ENCODE measurements at regions not wholly inside any gene's neighbourhood (a gene's known extent, or its start where the extent isn't known, plus 50 kb on each side); places are given as distances from the start of the nearest gene placed in this dataset.

DNA sequence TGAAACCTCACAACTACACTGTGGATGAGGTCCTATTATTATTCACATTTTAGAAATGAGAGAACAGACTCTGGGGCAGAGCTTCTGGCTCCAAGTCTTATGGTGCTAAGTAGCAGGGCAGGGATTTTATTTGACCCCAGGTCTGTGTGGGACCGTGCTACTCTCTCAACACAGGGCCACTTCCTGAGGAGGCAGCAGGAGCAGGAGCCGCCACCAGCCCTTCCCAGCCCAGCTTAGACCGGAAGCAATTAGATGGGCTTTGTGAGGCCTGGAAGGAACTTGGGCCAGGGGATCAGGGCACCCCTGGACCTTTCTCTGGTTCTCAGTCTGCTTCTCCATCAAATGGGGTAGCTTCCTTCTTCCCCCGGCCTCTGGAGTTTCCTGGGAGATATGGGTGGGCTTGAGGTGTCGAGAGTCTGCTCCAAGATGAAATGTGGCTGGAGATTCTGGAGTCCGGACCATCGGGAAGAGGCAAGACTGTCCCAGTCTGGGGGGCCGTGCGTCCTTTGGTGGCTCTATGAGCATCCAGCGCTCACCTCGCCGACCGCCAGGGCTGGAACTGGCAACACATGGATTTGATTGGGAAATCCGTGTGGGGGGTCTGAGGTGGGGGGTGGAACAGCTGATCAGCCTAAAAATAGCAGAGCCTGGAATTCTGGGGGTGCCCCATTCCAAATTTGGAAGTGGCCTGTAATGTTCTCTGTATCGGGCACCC lies 136.8 kb downstream of the FOXD2 start:
- no peak for DNase-seq

DNA sequence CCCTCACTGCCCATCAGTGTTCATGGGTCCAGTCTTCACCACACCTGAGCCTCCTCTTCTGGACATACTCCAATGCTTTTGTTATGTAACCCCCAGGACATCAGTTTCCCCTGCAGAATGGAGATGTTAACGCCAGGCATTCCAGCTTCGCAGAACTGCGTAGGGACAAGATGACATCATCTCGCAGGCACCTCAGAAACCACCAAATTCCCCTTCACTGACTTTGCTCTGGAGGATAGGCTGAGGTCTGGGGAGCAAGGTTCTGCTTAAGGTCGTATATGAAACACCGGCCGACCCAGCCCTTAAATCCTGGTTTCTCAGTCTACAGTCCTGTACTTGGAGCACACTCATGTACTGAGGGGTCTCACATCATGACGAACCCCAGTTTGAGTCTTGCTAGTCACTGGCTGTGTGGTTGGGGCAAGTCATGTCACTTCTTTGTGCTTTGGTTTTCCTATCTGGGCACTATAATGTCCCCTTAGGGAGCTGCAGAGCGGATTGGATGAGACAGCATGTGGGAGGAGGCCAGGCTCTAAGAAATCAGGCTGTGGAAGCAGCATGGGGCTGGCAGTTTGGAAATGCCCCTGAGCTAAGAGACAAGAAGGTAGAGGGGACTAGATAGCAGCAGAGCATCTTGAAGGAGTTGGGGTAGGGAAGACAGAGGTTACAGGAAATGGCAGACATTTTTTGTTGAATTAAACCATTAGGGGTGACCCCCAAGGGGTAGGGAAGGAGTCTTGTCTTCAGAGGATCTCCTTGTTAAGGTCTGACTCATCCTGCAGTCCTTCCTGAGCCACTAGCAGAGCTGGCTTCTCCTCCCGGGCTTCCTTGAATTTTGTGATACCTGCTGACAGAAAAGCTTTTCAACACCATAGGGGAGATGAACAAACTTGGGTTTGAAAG lies 138.3 kb downstream of the FOXD2 start:
- no peak for DNase-seq

DNA sequence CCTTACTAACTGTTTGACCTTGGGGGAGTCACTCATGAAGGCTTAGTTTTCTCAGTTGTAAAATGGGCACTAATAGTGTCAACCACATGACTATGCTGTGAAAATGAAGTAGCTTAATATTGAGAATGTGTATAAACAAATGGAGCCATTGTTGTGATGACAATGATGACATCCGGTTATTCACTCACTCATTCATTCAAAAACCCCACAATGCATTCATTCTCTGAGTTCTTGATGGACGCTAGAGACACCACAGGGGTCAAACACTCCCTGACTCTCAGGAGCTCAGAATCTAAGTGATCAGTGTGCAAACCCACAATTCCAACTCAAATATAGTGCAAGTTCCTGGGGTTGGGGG lies 138.9 kb downstream of the FOXD2 start:
- no peak for DNase-seq

GRCh38 chr1:47577303-47578025 lies 139.6 kb downstream of the FOXD2 start:
- DNase-seq, result no peak

- DNase-seq, result peak in 31 of 56 donors; percentile 9 to 77 (median 31)
Measured at GRCh38 chr1:47578026-47578720, 140.3 kb downstream of the FOXD2 start.

GRCh38 chr1:47578721-47579419 lies 141.0 kb downstream of the FOXD2 start:
- DNase-seq, result peak in 1 of 56 donors; percentile 65

DNA sequence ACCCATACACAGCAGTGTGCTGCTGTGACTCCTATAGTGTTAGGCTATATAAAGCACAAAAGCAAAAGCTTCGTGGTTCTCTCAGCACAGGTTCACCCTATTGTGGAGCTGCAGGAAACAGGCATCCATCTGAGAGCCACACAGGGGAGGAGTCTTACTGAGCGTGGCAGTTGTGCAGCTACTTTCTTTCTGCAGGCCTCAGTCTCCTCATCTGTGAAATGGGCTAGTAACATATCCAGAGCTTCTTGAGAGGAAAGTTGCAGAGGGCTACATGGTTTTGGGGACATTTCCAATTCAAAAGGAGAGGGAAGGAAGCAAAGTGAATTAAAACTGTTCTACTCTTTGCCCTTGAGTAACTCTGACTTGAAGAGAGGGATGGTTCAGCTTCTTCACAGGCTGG lies 142.0 kb downstream of the FOXD2 start:
- no peak for DNase-seq

GRCh38 chr1:47580451-47580995 lies 142.7 kb downstream of the FOXD2 start:
- no peak for DNase-seq

- peak in 1 of 56 donors; percentile 7 for DNase-seq
Measured at GRCh38 chr1:47582891-47583608, 145.2 kb downstream of the FOXD2 start.

DNA sequence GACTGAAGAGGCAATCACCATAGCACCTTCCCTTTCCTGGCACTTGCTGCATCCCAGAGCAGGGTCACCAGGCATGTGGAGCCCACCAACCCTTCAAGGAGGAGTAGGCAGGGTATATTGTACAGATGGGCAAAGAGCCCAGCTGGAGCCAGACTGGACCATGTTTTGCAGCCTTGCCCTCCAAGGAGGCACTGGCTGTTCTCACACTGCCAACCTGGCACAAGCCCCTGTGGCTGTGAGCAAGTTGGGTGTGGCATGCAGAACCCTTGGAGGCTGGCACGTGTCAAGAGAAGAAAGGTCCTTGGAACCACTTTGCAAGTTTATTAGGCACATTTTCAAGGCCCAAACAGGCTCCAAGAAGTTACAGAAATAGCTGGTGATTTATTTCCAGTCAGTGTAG lies 146.4 kb downstream of the FOXD2 start:
- DNase-seq, result peak in 23 of 56 donors; percentile 4 to 55 (median 23)

GRCh38 chr1:47585141-47585902 lies 147.5 kb downstream of the FOXD2 start:
- no peak for DNase-seq

DNA sequence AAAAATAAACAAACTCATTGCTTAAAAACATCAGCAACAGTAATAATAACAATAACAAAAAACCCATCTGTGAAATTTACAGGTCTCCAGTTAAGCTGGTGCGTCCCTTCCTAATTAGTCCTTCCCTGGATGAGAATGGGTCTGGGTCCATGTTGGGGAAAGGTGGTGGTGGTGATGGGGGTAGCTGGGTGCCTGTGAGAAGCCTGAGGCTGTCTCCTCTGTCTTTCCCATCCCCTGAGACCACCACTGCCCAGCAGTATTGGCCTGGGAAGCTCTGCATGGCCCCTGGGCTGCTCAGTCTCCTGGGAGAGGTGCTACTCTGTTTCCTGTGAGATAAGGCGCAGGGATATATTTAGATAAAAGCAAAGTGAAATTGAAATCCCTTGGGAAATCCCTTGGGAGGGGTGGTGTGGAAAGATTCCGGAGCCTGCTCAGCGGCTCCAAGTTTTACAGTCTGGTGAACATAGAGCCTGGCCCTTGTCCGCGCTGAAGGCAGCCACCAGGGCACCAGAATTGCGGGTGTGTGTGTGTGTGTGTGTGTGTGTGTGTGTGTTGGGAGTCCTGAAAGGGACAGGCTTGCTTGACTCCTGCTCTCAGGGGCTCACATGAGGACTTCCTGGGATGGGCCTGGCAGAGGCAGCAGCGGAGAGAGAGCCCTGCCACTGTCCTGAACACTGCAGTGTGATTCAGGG lies 150.2 kb downstream of the FOXD2 start:
- DNase-seq, result no peak

GRCh38 chr1:47590523-47591225 lies 152.8 kb downstream of the FOXD2 start:
- DNase-seq, result no peak

DNA sequence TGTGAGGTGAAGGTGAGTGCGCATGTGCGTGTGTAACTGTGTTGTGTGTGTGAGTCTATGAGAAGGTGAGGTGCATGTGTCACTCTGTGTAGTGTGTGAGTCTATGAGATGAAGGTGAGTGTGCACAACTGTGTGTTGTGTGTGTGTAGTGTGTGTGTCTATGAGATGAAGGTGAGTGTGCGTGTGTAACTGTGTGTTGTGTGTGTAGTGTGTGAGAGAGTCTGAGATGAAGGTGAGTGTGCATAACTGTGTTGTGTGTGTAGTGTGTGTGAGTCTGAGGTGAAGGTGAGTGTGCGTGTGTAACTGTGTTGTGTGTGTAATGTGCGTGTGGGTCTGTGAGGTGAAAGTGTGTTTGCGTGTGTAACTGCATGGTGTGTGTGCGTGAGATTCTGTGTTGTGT lies 154.0 kb downstream of the FOXD2 start:
- no peak for DNase-seq

GRCh38 chr1:47592296-47593012 lies 154.6 kb downstream of the FOXD2 start:
- DNase-seq, result no peak

DNA sequence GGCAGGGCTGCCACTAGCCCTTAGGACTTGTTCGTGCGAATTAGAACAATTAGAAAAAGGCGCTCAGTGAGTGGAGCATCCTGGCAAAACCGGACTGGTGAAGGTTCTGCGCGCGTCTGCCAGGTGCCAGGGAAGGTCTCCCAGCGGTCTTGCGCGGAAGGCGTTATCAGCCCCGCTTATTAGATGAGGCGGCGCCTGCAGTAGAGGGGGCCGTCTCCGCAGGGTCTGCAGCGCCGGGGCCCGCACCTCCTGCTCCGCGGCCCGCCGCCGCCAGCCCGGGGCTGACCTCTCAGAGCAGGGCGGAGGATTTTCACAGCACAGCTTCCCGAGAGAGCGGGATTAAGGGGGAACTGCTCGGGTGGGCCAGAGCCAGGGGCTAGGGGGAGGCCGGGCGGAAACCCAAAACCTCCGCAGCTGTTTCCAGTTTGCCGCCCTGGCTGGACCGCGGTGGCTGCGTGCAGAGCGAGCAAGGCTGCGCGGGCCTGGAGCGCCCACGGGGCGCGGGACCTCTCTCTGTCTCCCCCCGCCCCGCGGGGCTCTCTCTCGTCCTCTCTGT lies 155.2 kb downstream of the FOXD2 start:
- DNase-seq, result no peak

All from amygdala (tissue), 56 donors.